ENCODE measurements at regions not wholly inside any gene's neighbourhood (a gene's known extent, or its start where the extent isn't known, plus 50 kb on each side); places are given as distances from the start of the nearest gene placed in this dataset.

- no peak for TF ChIP-seq USF1 (IDR thresholded peaks at IDR 0.05)
- TF ChIP-seq TEAD4 (IDR thresholded peaks at IDR 0.05) = no peak
- TF ChIP-seq CREB1 (IDR thresholded peaks at IDR 0.05; ENCODE audit: low read depth) = no peak
- no peak for TF ChIP-seq YY1 (IDR thresholded peaks at IDR 0.05; ENCODE audit: low read depth)
- TF ChIP-seq MAX (IDR thresholded peaks at IDR 0.05) = no peak
- no peak for TF ChIP-seq EGR1 (IDR thresholded peaks at IDR 0.05)
- TF ChIP-seq EP300 (IDR thresholded peaks at IDR 0.05; ENCODE audit: borderline replicate concordance) = no peak
- TF ChIP-seq NFIC (IDR thresholded peaks at IDR 0.05) = no peak
- TF ChIP-seq ZBTB7A (IDR thresholded peaks at IDR 0.05; ENCODE audit: low read depth) = no peak
Observed at GRCh38 chr6:151747896-151748295, 59.6 kb upstream of the ESR1 start.

All from Ishikawa (cell line).